HG03571 (cell line): ENCODE measurements at regions not wholly inside any gene's neighbourhood (a gene's known extent, or its start where the extent isn't known, plus 50 kb on each side); places are given as distances from the start of the nearest gene placed in this dataset.
"Not testable (repeated sequence)": the region's sequence is repeated elsewhere in the genome, so short reads cannot be mapped to it uniquely, and the experiment has no call there.

ENCODE experiments used
- ATAC-seq: cut with Tn5 transposase; IDR thresholded peaks from one replicate; pipeline ENCODE4 v1.9.1; 2021; ENCODE audit not compliant: unreplicated experiment

- ATAC-seq = no peak
Measured at GRCh38 chr11:92168936-92169335, 55.7 kb upstream of the FAT3 start.

GRCh38 chr11:92167571-92167970 is 57.0 kb upstream of the FAT3 start:
- no peak for ATAC-seq

GRCh38 chr11:92166335-92166734 is 58.3 kb upstream of the FAT3 start:
- no peak for ATAC-seq

GRCh38 chr11:92163879-92164278 is 60.7 kb upstream of the FAT3 start:
- ATAC-seq = no peak

- ATAC-seq = no peak
Measured at GRCh38 chr11:92162776-92163175, 61.8 kb upstream of the FAT3 start.

GRCh38 chr11:92159931-92160330 is 64.7 kb upstream of the FAT3 start:
- ATAC-seq = no peak

GRCh38 chr11:92157390-92157789 is 67.2 kb upstream of the FAT3 start:
- ATAC-seq = not testable (repeated sequence)

GRCh38 chr11:92154611-92155010 is 70.0 kb upstream of the FAT3 start:
- no peak for ATAC-seq

GRCh38 chr11:92154110-92154509 is 70.5 kb upstream of the FAT3 start:
- ATAC-seq = no peak

GRCh38 chr11:92153542-92153941 is 71.1 kb upstream of the FAT3 start:
- ATAC-seq = no peak

- no peak for ATAC-seq
Measured at GRCh38 chr11:92152245-92152644, 72.4 kb upstream of the FAT3 start.

- no peak for ATAC-seq
Measured at GRCh38 chr11:92149996-92150395, 74.6 kb upstream of the FAT3 start.

- no peak for ATAC-seq
Measured at GRCh38 chr11:92141725-92142124, 82.9 kb upstream of the FAT3 start.

- no peak for ATAC-seq
Measured at GRCh38 chr11:92141159-92141558, 83.5 kb upstream of the FAT3 start.

- ATAC-seq = no peak
Measured at GRCh38 chr11:92140021-92140420, 84.6 kb upstream of the FAT3 start.

GRCh38 chr11:92138296-92138695 is 86.3 kb upstream of the FAT3 start:
- ATAC-seq = no peak

GRCh38 chr11:92137747-92138146 is 86.9 kb upstream of the FAT3 start:
- no peak for ATAC-seq

GRCh38 chr11:92136797-92137196 is 87.8 kb upstream of the FAT3 start:
- no peak for ATAC-seq

GRCh38 chr11:92131289-92131865 is 93.2 kb upstream of the FAT3 start:
- ATAC-seq = no peak

GRCh38 chr11:92130421-92130831 is 94.2 kb upstream of the FAT3 start:
- ATAC-seq = no peak

GRCh38 chr11:92129811-92130210 is 94.8 kb upstream of the FAT3 start:
- ATAC-seq = no peak

- no peak for ATAC-seq
Measured at GRCh38 chr11:92128026-92128425, 96.6 kb upstream of the FAT3 start.

GRCh38 chr11:92125321-92125720 is 99.3 kb upstream of the FAT3 start:
- no peak for ATAC-seq

- no peak for ATAC-seq
Measured at GRCh38 chr11:92123540-92123939, 101.1 kb upstream of the FAT3 start.
